ENCODE measurements at regions not wholly inside any gene's neighbourhood (a gene's known extent, or its start where the extent isn't known, plus 50 kb on each side); places are given as distances from the start of the nearest gene placed in this dataset.

DNA sequence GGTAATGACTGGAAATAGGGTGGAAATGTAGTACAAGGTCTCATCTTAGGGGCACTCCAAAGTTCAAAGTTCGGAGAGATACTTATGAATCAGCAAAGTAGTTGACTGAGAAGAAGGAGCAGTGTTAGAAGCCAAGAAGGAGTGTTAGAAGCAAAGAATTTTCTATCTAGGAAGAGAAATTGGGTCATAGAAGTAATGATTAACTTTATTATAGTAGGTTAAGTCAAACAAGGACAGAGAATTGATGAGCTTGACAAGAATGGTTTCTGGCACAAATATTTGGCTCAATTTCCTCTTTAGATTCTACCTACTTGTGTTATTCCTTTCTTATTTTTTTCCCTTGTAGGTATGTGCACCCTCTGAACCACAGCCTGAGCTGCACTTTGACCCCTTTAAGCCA, 810.5 kb upstream of the LRFN5 start:
- no peak overlapping the region for H3K27ac ChIP-seq
- DNase-seq = no peak
- H3K27me3 ChIP-seq = no peaks in the 10 kb centered on the region
- TF ChIP-seq EP300 (IDR thresholded peaks at IDR 0.05) (no peak), POLR2A (IDR thresholded peaks at IDR 0.05) (no peak), POLR2AphosphoS5 (IDR thresholded peaks at IDR 0.05) (no peak)
- TF ChIP-seq, protein P1, sequence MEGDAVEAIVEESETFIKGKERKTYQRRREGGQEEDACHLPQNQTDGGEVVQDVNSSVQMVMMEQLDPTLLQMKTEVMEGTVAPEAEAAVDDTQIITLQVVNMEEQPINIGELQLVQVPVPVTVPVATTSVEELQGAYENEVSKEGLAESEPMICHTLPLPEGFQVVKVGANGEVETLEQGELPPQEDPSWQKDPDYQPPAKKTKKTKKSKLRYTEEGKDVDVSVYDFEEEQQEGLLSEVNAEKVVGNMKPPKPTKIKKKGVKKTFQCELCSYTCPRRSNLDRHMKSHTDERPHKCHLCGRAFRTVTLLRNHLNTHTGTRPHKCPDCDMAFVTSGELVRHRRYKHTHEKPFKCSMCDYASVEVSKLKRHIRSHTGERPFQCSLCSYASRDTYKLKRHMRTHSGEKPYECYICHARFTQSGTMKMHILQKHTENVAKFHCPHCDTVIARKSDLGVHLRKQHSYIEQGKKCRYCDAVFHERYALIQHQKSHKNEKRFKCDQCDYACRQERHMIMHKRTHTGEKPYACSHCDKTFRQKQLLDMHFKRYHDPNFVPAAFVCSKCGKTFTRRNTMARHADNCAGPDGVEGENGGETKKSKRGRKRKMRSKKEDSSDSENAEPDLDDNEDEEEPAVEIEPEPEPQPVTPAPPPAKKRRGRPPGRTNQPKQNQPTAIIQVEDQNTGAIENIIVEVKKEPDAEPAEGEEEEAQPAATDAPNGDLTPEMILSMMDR (IDR thresholded peaks at IDR 0.05) = no peak
- 29 to 53% (median 45%) methylated on average over 1 of the region's 1 CpG for WGBS, 5 donors
- intact Hi-C loops (cut with DNase I; ENCODE audit: low total_unique reads) = no loop called here
- H3K36me3 ChIP-seq = no peaks in the 10 kb centered on the region
- H3K4me3 ChIP-seq = no peak overlapping the region
- no peaks in the 10 kb centered on the region for H3K4me1 ChIP-seq
- H3K9me3 ChIP-seq = peaks cover 0 to 9% (median 0%) of the 10 kb centered on the region in 4 donors

DNA sequence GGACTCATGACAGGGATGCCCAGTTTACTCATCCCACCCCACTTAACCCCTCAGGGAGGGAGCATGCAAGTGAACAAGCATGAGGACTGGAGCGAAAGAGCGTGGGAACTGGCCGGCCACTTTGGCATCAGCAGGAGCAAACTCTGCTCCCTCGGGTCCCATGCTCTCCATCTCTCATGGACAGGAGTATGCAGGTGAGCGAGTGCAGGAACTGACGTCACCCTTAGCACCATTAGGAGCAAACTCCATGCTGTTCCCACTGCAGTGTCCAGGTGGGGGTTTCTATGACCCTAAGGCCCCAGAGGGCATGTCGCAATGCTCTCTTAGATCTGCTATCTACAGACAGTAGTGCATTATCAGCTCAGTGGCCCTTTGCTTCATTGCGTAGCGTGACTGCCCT, 821.8 kb upstream of the LRFN5 start:
- Histone ChIP-seq H3K27ac (no peak overlapping the region), H3K36me3 (no peaks in the 10 kb centered on the region), H3K27me3 (no peaks in the 10 kb centered on the region), H3K4me3 (no peak overlapping the region), H3K4me1 (no peaks in the 10 kb centered on the region), H3K9me3 (peaks cover 0 to 16% (median 7%) of the 10 kb centered on the region in 4 donors)
- TF ChIP-seq POLR2AphosphoS5 (IDR thresholded peaks at IDR 0.05) (no peak), POLR2A (IDR thresholded peaks at IDR 0.05) (no peak), EP300 (IDR thresholded peaks at IDR 0.05) (no peak)
- TF ChIP-seq, protein P1 (IDR thresholded peaks at IDR 0.05) = no peak
- no peak for DNase-seq
- WGBS, 5 donors = 83 to 92% (median 87%) methylated on average over 8 to 9 of the region's 9 CpGs
- intact Hi-C loops (cut with DNase I; ENCODE audit: low total_unique reads) = no loop called here

DNA sequence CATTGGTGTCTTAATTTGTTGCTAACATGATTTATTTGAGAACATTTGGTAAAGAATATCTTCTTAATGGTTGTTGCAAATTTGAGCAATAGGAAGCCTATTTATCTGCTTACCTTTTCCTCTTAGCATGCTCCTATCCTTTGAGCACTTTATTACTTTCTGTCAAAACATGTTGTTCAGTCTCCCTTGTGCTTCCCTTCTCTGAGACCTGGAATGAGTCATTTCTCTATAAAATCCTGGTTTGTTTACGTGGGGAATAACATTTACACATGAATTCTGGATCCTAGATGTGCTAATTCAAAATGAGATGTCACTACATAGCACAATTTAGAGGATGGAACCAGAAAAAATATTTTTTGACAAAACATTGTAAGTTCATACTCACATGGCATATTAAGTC, 844.0 kb upstream of the LRFN5 start:
- TF ChIP-seq POLR2A (IDR thresholded peaks at IDR 0.05) (no peak), EP300 (IDR thresholded peaks at IDR 0.05) (no peak), POLR2AphosphoS5 (IDR thresholded peaks at IDR 0.05) (no peak)
- TF ChIP-seq, protein P1 (IDR thresholded peaks at IDR 0.05) = no peak
- H3K27ac ChIP-seq = no peak overlapping the region
- H3K9me3 ChIP-seq = peaks cover 0 to 3% (median 0%) of the 10 kb centered on the region in 4 donors
- no peaks in the 10 kb centered on the region for H3K36me3 ChIP-seq
- WGBS, 5 donors = 33 to 63% (median 47%) methylated on average over 1 of the region's 1 CpG
- no peaks in the 10 kb centered on the region for H3K27me3 ChIP-seq
- intact Hi-C loops (cut with DNase I; ENCODE audit: low total_unique reads) = no loop called here
- no peak overlapping the region for H3K4me3 ChIP-seq
- H3K4me1 ChIP-seq = no peaks in the 10 kb centered on the region
- DNase-seq = no peak

DNA sequence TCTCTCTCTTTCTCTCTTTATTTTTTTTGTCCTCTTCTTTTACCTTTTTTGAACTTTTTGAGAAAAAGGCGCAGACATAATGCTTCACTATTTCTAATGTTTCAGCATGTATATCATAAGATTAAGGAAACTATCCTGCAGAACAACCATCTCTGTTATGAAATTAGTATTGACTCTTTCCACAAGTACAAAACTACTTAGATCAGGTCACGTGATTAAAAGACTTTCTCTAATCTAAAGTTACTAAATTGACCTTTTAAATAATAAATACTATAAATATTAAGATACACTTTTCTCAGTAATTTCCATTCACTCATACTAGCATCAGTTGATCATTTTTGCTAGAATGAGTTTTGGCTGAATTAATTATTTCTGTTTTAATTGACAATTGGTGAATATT, 844.5 kb upstream of the LRFN5 start:
- Histone ChIP-seq H3K36me3 (no peaks in the 10 kb centered on the region), H3K9me3 (peaks cover 0 to 3% (median 0%) of the 10 kb centered on the region in 4 donors), H3K27me3 (no peaks in the 10 kb centered on the region), H3K27ac (no peak overlapping the region), H3K4me3 (no peak overlapping the region), H3K4me1 (no peaks in the 10 kb centered on the region)
- intact Hi-C loops (cut with DNase I; ENCODE audit: low total_unique reads) = no loop called here
- WGBS, 5 donors = 69 to 89% (median 87%) methylated on average over 2 of the region's 2 CpGs
- TF ChIP-seq, protein P1 (IDR thresholded peaks at IDR 0.05) = no peak
- TF ChIP-seq EP300 (IDR thresholded peaks at IDR 0.05) (no peak), POLR2AphosphoS5 (IDR thresholded peaks at IDR 0.05) (no peak), POLR2A (IDR thresholded peaks at IDR 0.05) (no peak)
- DNase-seq = no peak

Measured in stomach (tissue), 8 donors.